Progenitor cell of endocrine pancreas (in vitro differentiated cells): ENCODE measurements at regions not wholly inside any gene's neighbourhood (a gene's known extent, or its start where the extent isn't known, plus 50 kb on each side); places are given as distances from the start of the nearest gene placed in this dataset.

Source experiments
- DNase-seq: peaks from one replicate; pipeline ENCODE4 v3.0.0; 2021; ENCODE audit warnings: low spot score; ENCODE audit not compliant: unreplicated experiment
- H3K27ac Mint-ChIP-seq: 2 replicates; pipeline ENCODE4 v1.8.0; 2021; ENCODE audit warnings: mild to moderate bottlenecking, moderate library complexity, mixed read lengths
- H3K27me3 Mint-ChIP-seq: 2 replicates; pipeline ENCODE4 v1.8.0; 2021; ENCODE audit warnings: mixed read lengths
- H3K36me3 Mint-ChIP-seq: 2 replicates; pipeline ENCODE4 v1.8.0; 2022; ENCODE audit warnings: mixed read lengths; ENCODE audit not compliant: insufficient read depth
- H3K4me1 Mint-ChIP-seq: 2 replicates; pipeline ENCODE4 v1.8.0; 2021; ENCODE audit warnings: low read depth, mixed read lengths
- H3K4me3 Mint-ChIP-seq: 2 replicates; pipeline ENCODE4 v1.8.0; 2021; ENCODE audit warnings: low read depth, mild to moderate bottlenecking, moderate library complexity, mixed read lengths
- H3K9me3 Mint-ChIP-seq: 2 replicates; pipeline ENCODE4 v1.8.0; 2021; ENCODE audit warnings: low read depth, mixed read lengths
- CTCF ChIP-seq: fragments of 200-600 bp; sonication (generic); IDR thresholded peaks from one replicate; pipeline ENCODE4 v1.5.0; 2021; ENCODE audit warnings: antibody characterized with exemption, mild to moderate bottlenecking; ENCODE audit not compliant: unreplicated experiment

DNA sequence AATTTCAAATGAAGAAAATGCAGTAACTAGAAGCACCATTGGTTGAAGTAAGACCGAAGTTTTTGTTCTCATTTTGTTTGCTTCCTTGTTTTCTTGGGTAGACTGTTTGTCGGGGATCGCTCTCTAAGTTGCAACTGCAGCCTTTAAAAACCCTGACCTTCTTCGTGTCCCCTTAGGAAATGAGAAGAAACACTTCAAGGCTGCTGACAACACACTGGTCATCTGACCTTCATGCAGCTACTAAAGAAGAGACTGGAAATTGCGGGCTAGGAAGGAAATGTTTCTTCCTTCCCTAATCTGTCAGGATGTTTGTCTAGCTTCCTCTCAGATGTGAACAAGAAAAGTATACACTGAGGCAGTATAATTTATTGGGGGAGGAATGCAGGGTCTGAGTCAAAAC lies 50.7 kb upstream of the CHSY3 start:
- Mint-ChIP-seq H3K36me3 (no peaks in the 10 kb centered on the region), H3K4me1 (no peaks in the 10 kb centered on the region), H3K27ac (no peak overlapping the region), H3K4me3 (no peak overlapping the region), H3K9me3 (no peaks in the 10 kb centered on the region), H3K27me3 (peaks cover 8% of the 10 kb centered on the region)
- TF ChIP-seq CTCF = no peak
- DNase-seq = no peak
